Vagina (tissue), 2 donors: ENCODE measurements at regions not wholly inside any gene's neighbourhood (a gene's known extent, or its start where the extent isn't known, plus 50 kb on each side); places are given as distances from the start of the nearest gene placed in this dataset.

Source experiments
- DNase-seq, 2 donors: peaks; one replicate each; pipeline ENCODE4 v3.0.0-alpha.2; 2017; ENCODE audit errors: extremely low spot score in 2 of 2
- H3K27ac ChIP-seq: fragments of 200-600 bp; sonication (generic); one replicate; pipeline ENCODE4 v1.5.1; 2019
- H3K27me3 ChIP-seq: fragments of 200-600 bp; sonication (generic); one replicate; pipeline ENCODE4 v1.5.1; 2019
- H3K36me3 ChIP-seq, 2 donors: fragments of 200-600 bp; sonication (generic); one replicate each; pipeline ENCODE4 v1.5.1; 2017 to 2019
- H3K4me1 ChIP-seq: fragments of 200-600 bp; sonication (generic); one replicate; pipeline ENCODE4 v1.5.1; 2019
- H3K4me3 ChIP-seq, 2 donors: fragments of 200-600 bp; sonication (generic); 1 replicate in 1 of 2; 2 replicates in 1 of 2; pipeline ENCODE4 v1.5.1; 2016 to 2019
- H3K9me3 ChIP-seq: fragments of 200-600 bp; sonication (generic); one replicate; pipeline ENCODE4 v1.5.1; 2019
- CTCF ChIP-seq, 3 experiments: fragments of 450-650 bp in 2 of 3; fragments of 200-600 bp in 1 of 3; sonication (generic) in 1 of 3; IDR thresholded peaks; one replicate each; pipeline ENCODE4 v1.5.1; 2017 to 2019; ENCODE audit warnings: antibody characterized with exemption in 3 of 3, mild to moderate bottlenecking in 2 of 3, moderate library complexity in 2 of 3
- POLR2A ChIP-seq, 2 donors: fragments of 450-650 bp; IDR thresholded peaks; one replicate each; pipeline ENCODE4 v1.6.1; 2017; ENCODE audit warnings: antibody characterized with exemption in 2 of 2, mild to moderate bottlenecking in 2 of 2, moderate library complexity in 2 of 2
- POLR2AphosphoS5 ChIP-seq, 2 donors: sonication (generic); formaldehyde crosslinking; IDR thresholded peaks; one replicate each; pipeline ENCODE4 v1.9.0; 2017; ENCODE audit warnings: antibody characterized with exemption in 2 of 2, mild to moderate bottlenecking in 2 of 2, low read depth in 1 of 2; ENCODE audit not compliant: insufficient read depth in 1 of 2
- intact Hi-C: fragments of 100-400 bp; cut with DNase I; formaldehyde crosslinking; loops from one replicate; pipeline ENCODE4 v1.15.1; 2023

GRCh38 chr14:44804391-44804790 lies 157.4 kb downstream of the KLHL28 start:
- no peaks in the 10 kb centered on the region for H3K36me3 ChIP-seq
- intact Hi-C loops, result no loop called here
- no peak for DNase-seq
- H3K9me3 ChIP-seq, result no peaks in the 10 kb centered on the region
- no peak overlapping the region for H3K4me3 ChIP-seq
- no peaks in the 10 kb centered on the region for H3K27me3 ChIP-seq
- H3K27ac ChIP-seq, result no peak overlapping the region
- no peaks in the 10 kb centered on the region for H3K4me1 ChIP-seq
- TF ChIP-seq POLR2A (IDR thresholded peaks at IDR 0.05), result no peak
- no peak for TF ChIP-seq CTCF (IDR thresholded peaks at IDR 0.05)
- no peak for TF ChIP-seq POLR2AphosphoS5 (IDR thresholded peaks at IDR 0.05; ENCODE audit: insufficient read depth in 1 of 2, low read depth in 1 of 2)

- peak in 2 of 3 experiments; percentile 45 to 53 for TF ChIP-seq CTCF (IDR thresholded peaks at IDR 0.05)
- TF ChIP-seq POLR2A (IDR thresholded peaks at IDR 0.05), result no peak
- TF ChIP-seq POLR2AphosphoS5 (IDR thresholded peaks at IDR 0.05; ENCODE audit: insufficient read depth in 1 of 2, low read depth in 1 of 2), result no peak
- H3K27ac ChIP-seq, result no peak overlapping the region
Measured at GRCh38 chr14:44803239-44803905, 158.4 kb downstream of the KLHL28 start.

GRCh38 chr14:44798386-44799242 lies 163.1 kb downstream of the KLHL28 start:
- intact Hi-C loops, result no loop called here
- TF ChIP-seq POLR2A (IDR thresholded peaks at IDR 0.05) (no peak), POLR2AphosphoS5 (IDR thresholded peaks at IDR 0.05; ENCODE audit: insufficient read depth in 1 of 2, low read depth in 1 of 2) (no peak)

More at GRCh38 chr14:44803239-44803905, 158.4 kb downstream of the KLHL28 start:
- no peaks in the 10 kb centered on the region for H3K9me3 ChIP-seq
- no peak overlapping the region for H3K4me3 ChIP-seq
- H3K36me3 ChIP-seq, result no peaks in the 10 kb centered on the region
- intact Hi-C loops, result no loop called here
- DNase-seq, result no peak
- H3K27me3 ChIP-seq, result no peaks in the 10 kb centered on the region
- no peaks in the 10 kb centered on the region for H3K4me1 ChIP-seq

GRCh38 chr14:44795725-44796124 lies 166.0 kb downstream of the KLHL28 start:
- Histone ChIP-seq H3K9me3 (no peaks in the 10 kb centered on the region), H3K27me3 (no peaks in the 10 kb centered on the region), H3K4me3 (no peak overlapping the region), H3K36me3 (no peaks in the 10 kb centered on the region), H3K27ac (no peak overlapping the region), H3K4me1 (no peaks in the 10 kb centered on the region)
- no peak for DNase-seq
- TF ChIP-seq POLR2A (IDR thresholded peaks at IDR 0.05) (no peak), POLR2AphosphoS5 (IDR thresholded peaks at IDR 0.05; ENCODE audit: insufficient read depth in 1 of 2, low read depth in 1 of 2) (no peak)
- intact Hi-C loops, result no loop called here

More at GRCh38 chr14:44798386-44799242, 163.1 kb downstream of the KLHL28 start:
- no peaks in the 10 kb centered on the region for H3K27me3 ChIP-seq
- no peaks in the 10 kb centered on the region for H3K36me3 ChIP-seq
- no peak overlapping the region for H3K27ac ChIP-seq
- no peak for DNase-seq
- no peak overlapping the region for H3K4me3 ChIP-seq
- H3K4me1 ChIP-seq, result no peaks in the 10 kb centered on the region
- no peaks in the 10 kb centered on the region for H3K9me3 ChIP-seq

GRCh38 chr14:44791730-44792129 lies 170.0 kb downstream of the KLHL28 start:
- no peak for TF ChIP-seq CTCF (IDR thresholded peaks at IDR 0.05)
- no peak for TF ChIP-seq POLR2A (IDR thresholded peaks at IDR 0.05)
- TF ChIP-seq POLR2AphosphoS5 (IDR thresholded peaks at IDR 0.05; ENCODE audit: insufficient read depth in 1 of 2, low read depth in 1 of 2), result no peak
- DNase-seq, result no peak

More at GRCh38 chr14:44791730-44792129, 170.0 kb downstream of the KLHL28 start:
- no peaks in the 10 kb centered on the region for H3K36me3 ChIP-seq
- H3K27me3 ChIP-seq, result no peaks in the 10 kb centered on the region
- no peak overlapping the region for H3K27ac ChIP-seq
- H3K4me3 ChIP-seq, result no peak overlapping the region
- intact Hi-C loops, result no loop called here
- H3K4me1 ChIP-seq, result no peaks in the 10 kb centered on the region
- no peaks in the 10 kb centered on the region for H3K9me3 ChIP-seq
